IMR-90 (cell line): ENCODE measurements at regions not wholly inside any gene's neighbourhood (a gene's known extent, or its start where the extent isn't known, plus 50 kb on each side); places are given as distances from the start of the nearest gene placed in this dataset.

Experiments
- ATAC-seq: fragments of 200-7000 bp; cut with Tn5 transposase; 2 replicates; pipeline ENCODE4 v1.9.1; 2020; ENCODE audit warnings: low read depth, mild to moderate bottlenecking, moderate library complexity
- BruUV-seq: library from RNA; stranded (reverse); fragments of 400-500 nt; replicated peaks from 2 replicates; lab custom pipeline; 2021; lab: Mats Ljungman, UMichigan
- CTCF ChIA-PET: fragments of 300-600 bp; formaldehyde crosslinking; extraction: SDS; loops from one replicate; lab custom pipeline; 2021; ENCODE audit warnings: antibody characterized with exemption; lab: Yijun Ruan, JAX
- POLR2A ChIA-PET: fragments of 300-600 bp; sonication (Branson Sonifier 250); formaldehyde crosslinking; loops from one replicate; lab custom pipeline; 2022; ENCODE audit warnings: antibody characterized with exemption; ENCODE audit not compliant: unreplicated experiment; lab: Charles Lee
- DNase-seq: peaks from one replicate; pipeline ENCODE4 v3.0.0; 2013
- H2AFZ ChIP-seq: replicated peaks from 2 replicates; pipeline ENCODE3; 2013; ENCODE audit warnings: low read length, mild to moderate bottlenecking; ENCODE audit not compliant: poor library complexity
- H2AK5ac ChIP-seq: 2 replicates; pipeline ENCODE4 v1.6.1; 2013; ENCODE audit warnings: low read depth, low read length, inconsistent platforms
- H2AK9ac ChIP-seq: replicated peaks from 2 replicates; pipeline ENCODE3; 2013; ENCODE audit warnings: mild to moderate bottlenecking, low read depth, low read length, moderate library complexity; ENCODE audit not compliant: poor library complexity
- H2BK120ac ChIP-seq: 2 replicates; pipeline ENCODE4 v1.6.1; 2013; ENCODE audit warnings: low read depth, low read length, inconsistent platforms
- H2BK15ac ChIP-seq: 3 replicates; pipeline ENCODE4 v1.6.1; 2013; ENCODE audit warnings: low read depth, low read length, inconsistent platforms
- H2BK20ac ChIP-seq: 2 replicates; pipeline ENCODE4 v1.6.1; 2013; ENCODE audit warnings: low read depth, mild to moderate bottlenecking, inconsistent platforms, low read length, moderate library complexity
- H2BK5ac ChIP-seq: 2 replicates; pipeline ENCODE4 v1.6.1; 2013; ENCODE audit warnings: mild to moderate bottlenecking, low read depth, low read length, inconsistent platforms; ENCODE audit not compliant: poor library complexity, severe bottlenecking
- H3K14ac ChIP-seq: replicated peaks from 2 replicates; pipeline ENCODE4 v1.6.1; 2013; ENCODE audit warnings: low read depth, low read length, inconsistent platforms
- H3K18ac ChIP-seq: 2 replicates; pipeline ENCODE4 v1.6.1; 2013; ENCODE audit warnings: low read depth, low read length, control low read depth
- H3K23ac ChIP-seq: 2 replicates; pipeline ENCODE4 v1.6.1; 2013; ENCODE audit warnings: low read depth, low read length, inconsistent platforms
- H3K27ac ChIP-seq: 2 replicates; pipeline ENCODE4 v1.5.1; 2013; ENCODE audit warnings: mild to moderate bottlenecking, control low read depth, low read length; ENCODE audit not compliant: insufficient read depth
- H3K27me3 ChIP-seq: 2 replicates; pipeline ENCODE4 v1.6.1; 2013; ENCODE audit warnings: low read length; ENCODE audit not compliant: control insufficient read depth, insufficient read depth
- H3K36me3 ChIP-seq: 2 replicates; pipeline ENCODE4 v1.6.1; 2013; ENCODE audit warnings: low read length, mixed read lengths; ENCODE audit not compliant: control insufficient read depth, insufficient read depth
- H3K4ac ChIP-seq: 2 replicates; pipeline ENCODE4 v1.6.1; 2013; ENCODE audit warnings: low read depth, low read length, inconsistent platforms
- H3K4me1 ChIP-seq: 2 replicates; pipeline ENCODE4 v1.6.1; 2013; ENCODE audit warnings: low read length, mixed read lengths; ENCODE audit not compliant: control insufficient read depth, insufficient read depth
- H3K4me2 ChIP-seq: 2 replicates; pipeline ENCODE4 v1.6.1; 2013; ENCODE audit warnings: low read depth, mild to moderate bottlenecking, control low read depth, low read length, moderate library complexity
- H3K4me3 ChIP-seq: 2 replicates; pipeline ENCODE4 v1.5.1; 2013; ENCODE audit warnings: low read depth, mild to moderate bottlenecking, control low read depth, low read length, moderate library complexity; ENCODE audit not compliant: insufficient read depth
- H3K56ac ChIP-seq: 2 replicates; pipeline ENCODE4 v1.6.1; 2013; ENCODE audit warnings: low read length, inconsistent platforms; ENCODE audit not compliant: insufficient read depth; ENCODE audit errors: extremely low read depth
- H3K79me1 ChIP-seq, 2 experiments: 2 replicates each; pipeline ENCODE4 v1.6.1; 2013; ENCODE audit warnings: low read length in 2 of 2, inconsistent platforms in 1 of 2, low read depth in 1 of 2
- H3K9ac ChIP-seq: 2 replicates; pipeline ENCODE4 v1.6.1; 2013; ENCODE audit warnings: low read depth, low read length, control low read depth
- H3K9me1 ChIP-seq: 2 replicates; pipeline ENCODE4 v1.6.1; 2013; ENCODE audit warnings: low read length, inconsistent platforms; ENCODE audit not compliant: insufficient read depth
- H3K9me3 ChIP-seq: 2 replicates; pipeline ENCODE4 v1.6.1; 2013; ENCODE audit warnings: low read length; ENCODE audit not compliant: control insufficient read depth, insufficient read depth
- H4K20me1 ChIP-seq: 2 replicates; pipeline ENCODE4 v1.6.1; 2013; ENCODE audit warnings: low read length, inconsistent platforms; ENCODE audit not compliant: insufficient read depth
- H4K5ac ChIP-seq: 2 replicates; pipeline ENCODE4 v1.6.1; 2013; ENCODE audit warnings: mild to moderate bottlenecking, low read depth, low read length, control low read depth
- H4K8ac ChIP-seq, 2 experiments: 2 replicates each; pipeline ENCODE4 v1.6.1; 2013; ENCODE audit warnings: low read depth in 2 of 2, low read length in 2 of 2, control low read depth in 1 of 2, inconsistent platforms in 1 of 2
- H4K91ac ChIP-seq: 2 replicates; pipeline ENCODE4 v1.6.1; 2013; ENCODE audit warnings: low read depth, low read length, inconsistent platforms; ENCODE audit not compliant: insufficient read depth
- CHD1 ChIP-seq: IDR thresholded peaks from 2 replicates; pipeline ENCODE4 v1.6.1; 2012; ENCODE audit warnings: low read depth, low read length, improper control_type of control experiment
- MAFK ChIP-seq: IDR thresholded peaks from 2 replicates; pipeline ENCODE4 v1.6.1; 2012; ENCODE audit warnings: low read depth, low read length, improper control_type of control experiment
- POLR2A ChIP-seq: IDR thresholded peaks from 2 replicates; pipeline ENCODE4 v1.6.1; 2012; ENCODE audit warnings: mild to moderate bottlenecking, low read depth, low read length
- RCOR1 ChIP-seq: IDR thresholded peaks from 2 replicates; pipeline ENCODE4 v1.6.1; 2012; ENCODE audit warnings: mild to moderate bottlenecking, low read length, improper control_type of control experiment; ENCODE audit not compliant: insufficient replicate concordance
- dilution Hi-C: fragments of 300-500 bp; cut with HindIII; formaldehyde crosslinking; loops from one replicate; pipeline ENCODE4 v1.14.3; 2018; ENCODE audit warnings: low sequenced_read_pairs; ENCODE audit not compliant: unreplicated experiment
- in situ Hi-C: fragments of 300-500 bp; cut with MboI; formaldehyde crosslinking; loops from 3 replicates; pipeline ENCODE4 v1.14.3; 2019; ENCODE audit warnings: low sequenced_read_pairs, inconsistent platforms, mixed read lengths
- intact Hi-C: fragments of 100-400 bp; cut with micrococcal nuclease; formaldehyde crosslinking; loops from 2 replicates; pipeline ENCODE4 v1.10.0; 2022

DNA sequence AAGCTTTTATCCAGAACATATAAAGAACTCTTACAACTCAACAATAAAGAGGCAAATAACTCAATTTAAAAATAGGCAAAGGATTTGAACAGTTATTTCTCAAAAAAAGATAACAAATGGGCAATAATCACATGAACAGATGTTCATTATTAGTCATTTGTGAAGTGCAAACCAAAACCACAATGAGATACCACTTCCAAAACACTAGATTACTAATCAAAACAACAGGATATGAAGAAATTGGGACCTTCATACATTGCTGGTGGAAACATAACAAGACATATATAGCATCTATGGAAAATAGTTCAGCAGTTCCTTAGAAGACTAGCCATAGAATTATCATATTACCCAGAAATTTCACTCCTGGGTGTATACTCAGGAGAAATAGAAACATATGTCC is 224.6 kb downstream of the FBXO8 start:
- DNase-seq, result no peak

More for the DNA sequence above, 224.6 kb downstream of the FBXO8 start:
- Histone ChIP-seq H3K56ac (no peak overlapping the region), H4K5ac (no peak overlapping the region), H2BK20ac (no peak overlapping the region), H2AFZ (no peak overlapping the region), H3K14ac (no peak overlapping the region), H3K36me3 (no peaks in the 10 kb centered on the region), H3K4me2 (no peak overlapping the region), H3K23ac (no peak overlapping the region), H2BK15ac (no peak overlapping the region), H3K79me1 (no peaks in the 10 kb centered on the region), H3K4me1 (no peaks in the 10 kb centered on the region), H4K8ac (no peak overlapping the region), H4K91ac (no peak overlapping the region), H2BK5ac (no peak overlapping the region), H3K4me3 (no peak overlapping the region), H3K4ac (no peak overlapping the region), H2AK5ac (no peak overlapping the region), H3K9me3 (no peaks in the 10 kb centered on the region), H3K9ac (no peak overlapping the region), H2BK120ac (no peak overlapping the region), H3K27ac (no peak overlapping the region), H3K18ac (no peak overlapping the region), H4K20me1 (no peaks in the 10 kb centered on the region), H3K9me1 (no peaks in the 10 kb centered on the region), H3K27me3 (no peaks in the 10 kb centered on the region), H2AK9ac (no peak overlapping the region)
- TF ChIP-seq CHD1, result no peak
- TF ChIP-seq RCOR1, result no peak
- TF ChIP-seq POLR2A, result no peak
- TF ChIP-seq MAFK, result no peak
- ChIA-PET CTCF (no interaction called here), POLR2A (no interaction called here)
- BruUV-seq, result no TSS peak
- intact Hi-C loops, result no loop called here
- in situ Hi-C loops, result no loop called here
- no peak for ATAC-seq
- dilution Hi-C loops, result no loop called here
